Hepatocyte (in vitro differentiated cells): ENCODE measurements at regions not wholly inside any gene's neighbourhood (a gene's known extent, or its start where the extent isn't known, plus 50 kb on each side); places are given as distances from the start of the nearest gene placed in this dataset.
"Not testable (repeated sequence)": the region's sequence is repeated elsewhere in the genome, so short reads cannot be mapped to it uniquely, and the experiment has no call there.

Experiments
- EZH2 ChIP-seq: fragments of 200-600 bp; sonication (generic); IDR thresholded peaks from 2 replicates; pipeline ENCODE4 v1.6.1; 2016; ENCODE audit warnings: antibody characterized with exemption, mild to moderate bottlenecking, borderline replicate concordance
- EZH2phosphoT487 ChIP-seq: fragments of 200-600 bp; sonication (generic); IDR thresholded peaks from one replicate; pipeline ENCODE4 v1.6.1; 2018; ENCODE audit warnings: antibody characterized with exemption, mild to moderate bottlenecking, low read depth, moderate library complexity; ENCODE audit not compliant: unreplicated experiment, severe bottlenecking
- TF ChIP-seq, protein P1 (sequence below): fragments of 200-600 bp; sonication (generic); IDR thresholded peaks from 2 replicates; pipeline ENCODE4 v1.5.1; 2016; ENCODE audit warnings: antibody characterized with exemption, mild to moderate bottlenecking; ENCODE audit not compliant: poor library complexity

DNA sequence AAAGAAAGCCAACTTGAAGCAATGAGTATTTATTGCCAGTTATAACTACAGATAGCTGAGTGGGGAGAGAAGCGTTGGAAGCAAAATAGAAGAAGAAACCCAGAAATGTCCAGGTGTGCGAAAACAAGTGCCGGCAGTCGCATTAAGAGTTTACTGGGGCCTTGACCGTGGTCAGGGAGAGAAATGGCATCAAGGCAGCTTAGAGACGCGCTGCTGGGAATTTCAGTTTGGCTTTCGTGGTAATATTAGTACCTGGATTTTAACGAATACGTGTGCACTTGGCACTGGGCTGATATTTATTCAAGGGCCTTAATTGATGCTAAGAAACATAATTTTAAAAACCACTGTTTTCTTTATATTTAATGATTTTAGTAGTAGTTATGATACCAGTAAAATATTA lies 767.9 kb upstream of the TPTE start:
- not testable (repeated sequence) for TF ChIP-seq EZH2, EZH2phosphoT487
- TF ChIP-seq, protein P1, sequence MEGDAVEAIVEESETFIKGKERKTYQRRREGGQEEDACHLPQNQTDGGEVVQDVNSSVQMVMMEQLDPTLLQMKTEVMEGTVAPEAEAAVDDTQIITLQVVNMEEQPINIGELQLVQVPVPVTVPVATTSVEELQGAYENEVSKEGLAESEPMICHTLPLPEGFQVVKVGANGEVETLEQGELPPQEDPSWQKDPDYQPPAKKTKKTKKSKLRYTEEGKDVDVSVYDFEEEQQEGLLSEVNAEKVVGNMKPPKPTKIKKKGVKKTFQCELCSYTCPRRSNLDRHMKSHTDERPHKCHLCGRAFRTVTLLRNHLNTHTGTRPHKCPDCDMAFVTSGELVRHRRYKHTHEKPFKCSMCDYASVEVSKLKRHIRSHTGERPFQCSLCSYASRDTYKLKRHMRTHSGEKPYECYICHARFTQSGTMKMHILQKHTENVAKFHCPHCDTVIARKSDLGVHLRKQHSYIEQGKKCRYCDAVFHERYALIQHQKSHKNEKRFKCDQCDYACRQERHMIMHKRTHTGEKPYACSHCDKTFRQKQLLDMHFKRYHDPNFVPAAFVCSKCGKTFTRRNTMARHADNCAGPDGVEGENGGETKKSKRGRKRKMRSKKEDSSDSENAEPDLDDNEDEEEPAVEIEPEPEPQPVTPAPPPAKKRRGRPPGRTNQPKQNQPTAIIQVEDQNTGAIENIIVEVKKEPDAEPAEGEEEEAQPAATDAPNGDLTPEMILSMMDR: not testable (repeated sequence)
